ENCODE measurements at regions not wholly inside any gene's neighbourhood (a gene's known extent, or its start where the extent isn't known, plus 50 kb on each side); places are given as distances from the start of the nearest gene placed in this dataset.

GRCh38 chr13:63107179-63107943 lies 1691.7 kb upstream of the PCDH20 start (continued):
- TF ChIP-seq PML (IDR thresholded peaks at IDR 0.05; ENCODE audit: low read length), result no peak
- TF ChIP-seq, protein P1, sequence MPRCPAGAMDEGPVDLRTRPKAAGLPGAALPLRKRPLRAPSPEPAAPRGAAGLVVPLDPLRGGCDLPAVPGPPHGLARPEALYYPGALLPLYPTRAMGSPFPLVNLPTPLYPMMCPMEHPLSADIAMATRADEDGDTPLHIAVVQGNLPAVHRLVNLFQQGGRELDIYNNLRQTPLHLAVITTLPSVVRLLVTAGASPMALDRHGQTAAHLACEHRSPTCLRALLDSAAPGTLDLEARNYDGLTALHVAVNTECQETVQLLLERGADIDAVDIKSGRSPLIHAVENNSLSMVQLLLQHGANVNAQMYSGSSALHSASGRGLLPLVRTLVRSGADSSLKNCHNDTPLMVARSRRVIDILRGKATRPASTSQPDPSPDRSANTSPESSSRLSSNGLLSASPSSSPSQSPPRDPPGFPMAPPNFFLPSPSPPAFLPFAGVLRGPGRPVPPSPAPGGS (IDR thresholded peaks at IDR 0.05; ENCODE audit: borderline replicate concordance, insufficient read depth, low read depth, low read length, poor library complexity, severe bottlenecking), result no peak
- TF ChIP-seq RBBP5 (conservative IDR thresholded peaks at IDR 0.05), result no peak
- TF ChIP-seq CREM (IDR thresholded peaks at IDR 0.05; ENCODE audit: low read depth), result no peak
- TF ChIP-seq NFXL1 (IDR thresholded peaks at IDR 0.05; ENCODE audit: borderline replicate concordance), result no peak
- TF ChIP-seq, protein P2, sequence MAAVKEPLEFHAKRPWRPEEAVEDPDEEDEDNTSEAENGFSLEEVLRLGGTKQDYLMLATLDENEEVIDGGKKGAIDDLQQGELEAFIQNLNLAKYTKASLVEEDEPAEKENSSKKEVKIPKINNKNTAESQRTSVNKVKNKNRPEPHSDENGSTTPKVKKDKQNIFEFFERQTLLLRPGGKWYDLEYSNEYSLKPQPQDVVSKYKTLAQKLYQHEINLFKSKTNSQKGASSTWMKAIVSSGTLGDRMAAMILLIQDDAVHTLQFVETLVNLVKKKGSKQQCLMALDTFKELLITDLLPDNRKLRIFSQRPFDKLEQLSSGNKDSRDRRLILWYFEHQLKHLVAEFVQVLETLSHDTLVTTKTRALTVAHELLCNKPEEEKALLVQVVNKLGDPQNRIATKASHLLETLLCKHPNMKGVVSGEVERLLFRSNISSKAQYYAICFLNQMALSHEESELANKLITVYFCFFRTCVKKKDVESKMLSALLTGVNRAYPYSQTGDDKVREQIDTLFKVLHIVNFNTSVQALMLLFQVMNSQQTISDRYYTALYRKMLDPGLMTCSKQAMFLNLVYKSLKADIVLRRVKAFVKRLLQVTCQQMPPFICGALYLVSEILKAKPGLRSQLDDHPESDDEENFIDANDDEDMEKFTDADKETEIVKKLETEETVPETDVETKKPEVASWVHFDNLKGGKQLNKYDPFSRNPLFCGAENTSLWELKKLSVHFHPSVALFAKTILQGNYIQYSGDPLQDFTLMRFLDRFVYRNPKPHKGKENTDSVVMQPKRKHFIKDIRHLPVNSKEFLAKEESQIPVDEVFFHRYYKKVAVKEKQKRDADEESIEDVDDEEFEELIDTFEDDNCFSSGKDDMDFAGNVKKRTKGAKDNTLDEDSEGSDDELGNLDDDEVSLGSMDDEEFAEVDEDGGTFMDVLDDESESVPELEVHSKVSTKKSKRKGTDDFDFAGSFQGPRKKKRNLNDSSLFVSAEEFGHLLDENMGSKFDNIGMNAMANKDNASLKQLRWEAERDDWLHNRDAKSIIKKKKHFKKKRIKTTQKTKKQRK (IDR thresholded peaks at IDR 0.05; ENCODE audit: low read depth, low read length), result no peak
- TF ChIP-seq YY1 (IDR thresholded peaks at IDR 0.05; ENCODE audit: low read depth, low read length), result no peak
- TF ChIP-seq DPF2 (IDR thresholded peaks at IDR 0.05), result no peak
- no peak for TF ChIP-seq E2F8 (IDR thresholded peaks at IDR 0.05; ENCODE audit: low read depth, partially characterized antibody)
- TF ChIP-seq, protein P3, sequence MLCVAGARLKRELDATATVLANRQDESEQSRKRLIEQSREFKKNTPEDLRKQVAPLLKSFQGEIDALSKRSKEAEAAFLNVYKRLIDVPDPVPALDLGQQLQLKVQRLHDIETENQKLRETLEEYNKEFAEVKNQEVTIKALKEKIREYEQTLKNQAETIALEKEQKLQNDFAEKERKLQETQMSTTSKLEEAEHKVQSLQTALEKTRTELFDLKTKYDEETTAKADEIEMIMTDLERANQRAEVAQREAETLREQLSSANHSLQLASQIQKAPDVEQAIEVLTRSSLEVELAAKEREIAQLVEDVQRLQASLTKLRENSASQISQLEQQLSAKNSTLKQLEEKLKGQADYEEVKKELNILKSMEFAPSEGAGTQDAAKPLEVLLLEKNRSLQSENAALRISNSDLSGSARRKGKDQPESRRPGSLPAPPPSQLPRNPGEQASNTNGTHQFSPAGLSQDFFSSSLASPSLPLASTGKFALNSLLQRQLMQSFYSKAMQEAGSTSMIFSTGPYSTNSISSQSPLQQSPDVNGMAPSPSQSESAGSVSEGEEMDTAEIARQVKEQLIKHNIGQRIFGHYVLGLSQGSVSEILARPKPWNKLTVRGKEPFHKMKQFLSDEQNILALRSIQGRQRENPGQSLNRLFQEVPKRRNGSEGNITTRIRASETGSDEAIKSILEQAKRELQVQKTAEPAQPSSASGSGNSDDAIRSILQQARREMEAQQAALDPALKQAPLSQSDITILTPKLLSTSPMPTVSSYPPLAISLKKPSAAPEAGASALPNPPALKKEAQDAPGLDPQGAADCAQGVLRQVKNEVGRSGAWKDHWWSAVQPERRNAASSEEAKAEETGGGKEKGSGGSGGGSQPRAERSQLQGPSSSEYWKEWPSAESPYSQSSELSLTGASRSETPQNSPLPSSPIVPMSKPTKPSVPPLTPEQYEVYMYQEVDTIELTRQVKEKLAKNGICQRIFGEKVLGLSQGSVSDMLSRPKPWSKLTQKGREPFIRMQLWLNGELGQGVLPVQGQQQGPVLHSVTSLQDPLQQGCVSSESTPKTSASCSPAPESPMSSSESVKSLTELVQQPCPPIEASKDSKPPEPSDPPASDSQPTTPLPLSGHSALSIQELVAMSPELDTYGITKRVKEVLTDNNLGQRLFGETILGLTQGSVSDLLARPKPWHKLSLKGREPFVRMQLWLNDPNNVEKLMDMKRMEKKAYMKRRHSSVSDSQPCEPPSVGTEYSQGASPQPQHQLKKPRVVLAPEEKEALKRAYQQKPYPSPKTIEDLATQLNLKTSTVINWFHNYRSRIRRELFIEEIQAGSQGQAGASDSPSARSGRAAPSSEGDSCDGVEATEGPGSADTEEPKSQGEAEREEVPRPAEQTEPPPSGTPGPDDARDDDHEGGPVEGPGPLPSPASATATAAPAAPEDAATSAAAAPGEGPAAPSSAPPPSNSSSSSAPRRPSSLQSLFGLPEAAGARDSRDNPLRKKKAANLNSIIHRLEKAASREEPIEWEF (IDR thresholded peaks at IDR 0.05; ENCODE audit: insufficient replicate concordance, low read depth, low read length), result no peak
- no peak for TF ChIP-seq NFYA (IDR thresholded peaks at IDR 0.05; ENCODE audit: borderline replicate concordance, low read depth, low read length)
- no peak for TF ChIP-seq EZH2 (IDR thresholded peaks at IDR 0.05; ENCODE audit: borderline replicate concordance, control insufficient read depth, low read depth, low read length)
